Skin of body (tissue), 1 donor: ENCODE measurements at regions not wholly inside any gene's neighbourhood (a gene's known extent, or its start where the extent isn't known, plus 50 kb on each side); places are given as distances from the start of the nearest gene placed in this dataset.
A peak's percentile ranks its signal among the peaks of the same experiment; 100 is the strongest.
"Not testable (repeated sequence)": the region's sequence is repeated elsewhere in the genome, so short reads cannot be mapped to it uniquely, and the experiment has no call there.

Source experiments
- DNase-seq: peaks from one replicate; lab custom pipeline; 2025; lab: John Stamatoyannopoulos, UW

DNA sequence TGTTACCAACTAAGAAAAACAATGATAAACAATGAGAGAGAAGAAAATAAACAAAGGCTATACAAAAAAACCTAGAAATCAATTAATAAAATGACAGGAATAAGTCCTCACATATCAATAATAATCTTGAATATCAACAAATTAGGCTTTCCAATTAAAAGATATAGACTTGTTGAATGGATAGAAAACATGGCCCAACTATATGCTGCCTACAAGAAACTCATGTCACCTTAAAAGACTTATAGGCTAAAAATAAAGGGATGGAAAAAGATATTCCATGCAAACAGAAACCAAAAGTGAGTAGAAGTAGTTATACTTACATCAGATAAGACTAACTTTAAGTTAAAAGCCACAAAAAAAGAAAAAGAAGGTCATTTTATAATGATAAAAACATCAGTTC lies 183.9 kb downstream of the MYRFL start:
- DNase-seq = no peak

DNA sequence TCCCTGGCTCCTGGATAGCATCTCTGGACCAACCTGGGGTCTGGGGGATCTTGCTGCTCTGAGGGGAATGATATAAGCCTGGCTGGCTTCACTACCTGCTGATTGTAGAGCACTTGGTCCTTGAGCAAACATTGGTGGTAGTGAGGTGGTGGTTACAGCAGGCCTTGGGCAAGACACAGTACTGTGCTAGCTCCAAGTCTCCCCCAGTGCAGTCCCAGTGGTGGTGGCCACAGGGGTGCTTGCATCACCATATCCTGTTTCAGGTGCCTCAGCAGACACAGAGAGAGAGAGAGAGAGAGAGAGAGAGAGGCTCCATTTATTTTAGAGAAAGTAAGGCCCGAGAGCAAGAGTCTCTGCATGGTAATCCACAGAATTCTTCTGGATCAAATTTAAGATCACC lies 186.3 kb downstream of the MYRFL start:
- no peak for DNase-seq

DNA sequence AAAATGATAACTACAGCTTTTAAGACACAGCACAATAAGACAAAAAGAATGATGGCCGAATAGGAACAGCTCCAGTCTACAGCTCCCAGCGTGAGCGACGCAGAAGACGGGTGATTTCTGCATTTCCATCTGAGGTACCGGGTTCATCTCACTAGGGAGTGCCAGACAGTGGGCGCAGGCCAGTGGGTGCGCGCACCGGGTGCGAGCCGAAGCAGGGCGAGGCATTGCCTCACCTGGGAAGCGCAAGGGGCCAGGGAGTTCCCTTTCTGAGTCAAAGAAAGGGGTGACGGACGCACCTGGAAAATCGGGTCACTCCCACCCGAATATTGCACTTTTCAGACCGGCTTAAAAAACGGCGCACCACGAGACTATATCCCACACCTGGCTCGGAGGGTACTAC lies 188.0 kb downstream of the MYRFL start:
- not testable (repeated sequence) for DNase-seq

DNA sequence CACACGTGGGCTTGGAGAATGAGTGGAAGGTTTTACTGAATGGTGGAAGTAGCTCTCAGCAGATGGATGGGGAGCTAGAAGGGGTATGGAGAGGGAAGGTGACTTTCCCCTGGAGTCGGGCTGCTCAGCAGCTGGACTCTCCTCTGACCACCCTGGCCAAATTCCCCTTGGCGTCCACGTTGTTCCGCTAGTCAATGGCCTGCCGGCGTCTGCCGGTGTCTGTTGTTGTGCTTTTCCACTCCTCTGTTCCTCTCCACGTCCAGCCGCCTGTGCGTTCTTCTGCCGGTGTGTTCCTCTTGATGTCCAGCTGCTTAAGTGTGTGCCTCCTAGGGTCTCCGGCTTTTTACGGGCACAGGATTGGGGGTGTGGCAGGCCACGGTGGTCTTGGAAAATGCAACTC lies 203.5 kb downstream of the MYRFL start:
- no peak for DNase-seq

DNA sequence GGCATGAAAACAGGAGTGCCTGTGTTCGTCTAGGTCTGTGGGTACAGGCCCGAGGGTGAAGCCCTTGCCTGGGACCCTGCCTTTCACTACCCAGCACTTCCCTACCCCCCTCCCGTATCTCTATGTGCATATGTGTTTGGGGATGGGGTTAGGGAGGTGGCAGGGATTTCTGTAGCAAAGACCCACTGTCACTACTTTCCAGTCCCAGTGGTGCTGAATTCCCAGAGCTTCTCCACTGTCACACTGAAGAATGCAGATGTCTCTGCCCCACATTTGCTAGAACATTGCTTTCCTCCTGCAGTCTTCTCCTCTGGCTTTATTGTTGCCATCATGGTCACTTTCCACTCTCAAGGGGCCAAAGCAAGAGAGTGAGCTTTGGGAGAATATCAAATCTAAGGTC lies 203.9 kb downstream of the MYRFL start:
- no peak for DNase-seq

DNA sequence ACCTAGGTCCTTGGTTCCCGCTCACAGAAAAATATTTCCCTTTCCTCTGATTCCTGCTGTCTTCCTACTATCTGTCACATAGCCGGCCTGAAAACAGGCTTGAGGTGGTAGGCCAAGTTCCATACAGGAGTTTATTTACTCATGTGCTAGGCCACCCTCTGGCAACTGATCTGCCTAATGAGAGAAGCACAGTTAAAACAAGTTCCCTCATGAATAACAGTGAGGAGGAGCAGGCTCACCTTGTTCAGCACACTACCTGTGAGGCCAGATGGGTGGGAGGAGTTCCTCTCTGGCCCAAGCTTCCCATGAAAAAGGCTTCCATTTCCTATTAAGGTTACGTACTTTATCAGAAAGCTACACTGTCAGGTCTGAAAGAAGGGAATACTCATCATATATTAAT lies 206.0 kb downstream of the MYRFL start:
- DNase-seq = no peak

DNA sequence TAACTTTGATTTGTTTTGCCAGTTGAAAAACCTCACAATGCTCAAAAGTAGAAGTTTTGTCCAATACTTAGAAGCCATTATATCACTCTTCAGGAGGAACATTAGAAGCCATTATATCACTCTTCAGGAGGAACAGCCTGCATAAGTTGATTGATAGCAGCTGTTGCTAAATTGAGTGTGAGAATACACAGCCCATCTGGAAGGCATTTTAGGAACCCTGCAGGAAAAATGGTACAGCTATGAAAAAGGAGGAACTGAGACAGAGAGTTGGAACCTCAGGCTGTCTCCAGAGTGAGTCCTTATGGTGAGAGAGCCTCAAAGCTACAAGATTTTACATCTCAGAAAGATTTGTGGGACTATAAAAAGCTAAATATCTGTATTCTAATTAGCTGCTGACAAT lies 207.0 kb downstream of the MYRFL start:
- peak; percentile 64 for DNase-seq

DNA sequence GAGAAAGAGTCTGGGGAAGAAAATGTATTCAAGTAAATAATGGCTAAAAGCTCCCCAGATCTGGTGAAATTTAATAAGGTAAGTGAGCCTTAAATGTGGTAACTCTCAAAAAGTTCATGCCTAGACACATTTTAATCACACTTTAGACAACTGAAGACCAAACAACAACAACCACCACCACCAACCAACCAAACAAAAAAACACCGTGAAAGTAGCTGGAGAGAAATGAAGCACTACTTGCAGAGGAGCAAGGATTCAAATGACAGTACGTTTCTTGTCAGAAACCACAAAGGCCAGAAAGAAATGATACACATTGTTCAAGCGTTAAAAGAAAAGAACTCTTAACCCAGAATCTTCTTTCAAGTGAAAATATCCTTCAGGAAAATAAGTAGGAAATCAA lies 208.3 kb downstream of the MYRFL start:
- no peak for DNase-seq

DNA sequence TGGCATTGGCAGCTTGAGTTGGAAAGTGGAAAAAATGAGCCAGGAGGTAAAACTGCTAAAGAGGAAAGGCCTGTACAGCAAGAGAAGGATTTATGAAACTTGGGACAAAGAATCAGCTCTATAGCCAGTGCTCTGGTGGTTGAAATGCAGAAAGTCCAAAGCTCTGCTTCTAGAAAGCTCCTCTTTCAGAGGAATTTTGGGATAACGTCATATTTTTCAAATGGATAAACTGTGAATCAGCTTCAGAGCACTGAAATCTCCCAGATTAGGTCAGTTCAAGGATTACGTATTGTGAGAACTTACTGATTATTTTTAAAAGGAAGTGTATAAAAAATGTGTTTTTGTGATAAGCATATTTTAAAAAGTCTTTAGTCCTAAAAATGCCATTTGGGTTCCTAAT lies 203.1 kb upstream of the CNOT2 start:
- no peak for DNase-seq

DNA sequence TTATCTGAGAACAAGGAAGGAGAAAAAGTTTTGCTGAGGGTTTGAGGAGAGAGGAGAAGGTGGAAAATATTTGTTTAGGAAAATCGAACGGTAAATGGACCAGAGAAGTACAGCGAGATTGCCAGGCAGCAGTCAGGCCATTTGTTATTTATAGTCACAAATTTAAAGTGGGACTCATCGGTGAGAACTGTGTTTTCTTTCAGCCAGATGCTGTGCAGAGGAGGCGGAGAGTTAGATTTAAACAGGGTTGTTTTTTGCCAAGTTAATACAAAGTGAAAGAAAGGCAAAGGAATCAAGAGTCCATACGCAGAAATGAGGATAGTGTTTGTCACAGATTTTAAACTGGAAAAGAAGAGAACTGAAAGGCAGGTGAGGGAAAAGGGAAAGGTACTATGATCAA lies 200.6 kb upstream of the CNOT2 start:
- peak; percentile 14 for DNase-seq

DNA sequence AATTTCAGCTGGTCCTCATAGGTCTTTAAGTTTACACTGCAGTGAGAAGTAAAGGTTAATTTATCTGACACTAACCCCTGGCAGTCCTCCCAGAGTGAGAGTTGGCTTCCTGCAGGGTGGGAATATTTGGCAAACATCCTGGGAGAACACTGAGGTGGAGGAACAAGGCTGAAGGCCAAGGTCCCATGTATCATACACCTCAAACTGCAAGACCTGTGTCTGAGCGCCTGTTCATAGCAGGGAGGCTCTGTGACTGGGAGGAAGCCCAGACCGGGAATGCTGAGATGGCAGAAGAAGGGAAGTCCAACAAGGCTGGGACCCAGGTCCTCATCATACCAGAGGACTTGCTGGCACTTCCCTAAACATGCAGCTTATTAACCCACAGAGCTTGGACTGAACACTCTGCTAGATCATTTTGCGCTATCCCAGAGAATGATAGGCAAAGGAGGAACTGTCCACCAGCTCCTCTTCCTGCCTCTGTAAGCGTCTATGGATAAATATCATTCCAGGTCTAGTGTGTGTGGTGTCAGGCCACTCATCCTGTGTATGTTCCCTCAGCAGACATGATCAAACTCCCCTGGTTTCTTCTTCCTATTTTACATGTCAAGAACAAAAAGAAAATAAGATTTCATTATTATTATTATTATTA lies 199.6 kb upstream of the CNOT2 start:
- no peak for DNase-seq

DNA sequence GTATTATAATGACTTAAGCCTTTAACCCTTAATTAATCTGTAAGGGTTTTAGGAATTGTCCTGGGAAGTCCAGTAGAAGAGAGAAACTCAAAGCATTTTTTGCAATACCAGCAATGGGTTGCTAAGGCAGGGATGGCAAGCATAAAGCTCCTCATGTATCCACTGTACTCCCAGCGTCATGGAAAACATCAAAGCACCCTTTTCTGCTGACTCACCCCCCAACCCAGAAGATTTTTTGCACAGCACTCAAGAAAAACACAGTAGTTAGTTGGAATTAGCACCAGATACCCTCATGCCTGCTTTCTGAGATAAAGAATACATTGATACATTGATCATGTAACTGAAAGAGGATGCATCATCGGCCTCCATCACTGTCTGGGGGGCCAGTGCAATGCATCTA lies 199.1 kb upstream of the CNOT2 start:
- DNase-seq = no peak

DNA sequence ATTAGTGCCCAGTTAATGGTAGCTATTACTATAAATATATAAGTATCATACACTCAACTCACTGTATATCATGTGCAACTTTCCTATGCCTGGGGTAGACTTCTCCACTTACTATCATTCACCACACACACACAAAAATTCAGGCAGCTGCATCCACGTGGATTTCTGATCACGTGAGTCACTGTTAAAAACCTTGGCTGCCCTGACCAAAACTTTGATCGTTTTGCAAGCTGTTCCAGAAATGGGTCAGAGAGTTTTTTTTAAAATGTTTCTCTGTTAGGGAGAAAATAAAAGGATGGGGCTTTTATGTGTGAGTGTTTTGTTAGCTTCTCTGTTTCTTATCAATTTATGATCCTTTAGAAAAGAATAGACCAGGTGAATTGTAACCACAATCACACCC lies 198.2 kb upstream of the CNOT2 start:
- no peak for DNase-seq

DNA sequence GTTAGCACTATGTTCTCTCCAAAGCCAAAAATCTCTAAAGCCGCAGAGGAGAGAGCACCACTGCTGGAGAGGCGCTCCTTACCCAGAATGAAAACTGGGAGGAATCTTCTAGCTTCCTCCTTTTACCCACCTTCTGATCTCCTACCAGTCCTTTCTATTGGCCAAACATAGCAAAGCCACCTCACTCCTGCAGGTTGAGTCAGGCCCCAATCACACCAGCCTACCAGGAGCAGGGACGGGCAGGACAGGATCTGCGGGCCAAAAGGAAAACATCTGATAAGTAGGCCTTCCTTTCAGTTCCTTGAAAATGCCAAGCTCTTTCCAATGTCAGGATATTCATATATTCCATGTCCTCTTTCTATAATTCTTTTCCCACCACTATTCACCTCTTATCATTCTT lies 197.7 kb upstream of the CNOT2 start:
- no peak for DNase-seq

DNA sequence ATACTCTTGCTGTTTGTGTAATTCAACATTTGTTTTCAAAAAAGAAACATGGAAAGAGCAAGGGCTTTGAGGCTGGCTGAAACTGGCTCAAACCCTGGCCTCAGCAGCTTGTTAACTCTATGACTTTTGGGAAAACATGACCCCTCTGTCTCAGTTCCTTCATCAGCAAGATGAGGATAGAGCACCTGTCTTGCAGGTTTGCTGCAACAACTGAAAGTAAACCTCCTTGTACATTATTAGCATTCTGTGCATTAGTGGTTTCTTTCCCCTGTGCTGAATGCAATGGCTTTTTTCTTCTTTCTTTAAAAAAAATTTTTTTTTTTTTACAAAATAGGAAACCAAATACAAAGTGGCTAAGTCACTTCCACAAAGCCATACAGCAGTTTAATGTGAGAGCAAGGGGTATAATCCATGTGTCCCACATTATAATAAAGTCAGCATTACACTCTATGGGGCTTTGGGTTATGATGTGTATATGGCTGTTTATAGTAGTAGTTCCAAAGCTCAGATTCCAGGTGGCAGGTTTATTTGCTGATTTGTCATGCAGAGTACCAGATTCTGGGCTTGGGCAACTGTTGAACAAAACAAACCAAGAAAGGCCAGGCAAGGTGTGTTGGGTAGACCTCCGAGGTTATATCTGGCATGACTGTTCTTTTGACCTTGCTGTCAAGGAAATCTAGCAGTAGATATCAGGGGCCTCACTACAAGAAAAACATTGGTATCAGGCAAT lies 194.5 kb upstream of the CNOT2 start:
- DNase-seq = no peak

DNA sequence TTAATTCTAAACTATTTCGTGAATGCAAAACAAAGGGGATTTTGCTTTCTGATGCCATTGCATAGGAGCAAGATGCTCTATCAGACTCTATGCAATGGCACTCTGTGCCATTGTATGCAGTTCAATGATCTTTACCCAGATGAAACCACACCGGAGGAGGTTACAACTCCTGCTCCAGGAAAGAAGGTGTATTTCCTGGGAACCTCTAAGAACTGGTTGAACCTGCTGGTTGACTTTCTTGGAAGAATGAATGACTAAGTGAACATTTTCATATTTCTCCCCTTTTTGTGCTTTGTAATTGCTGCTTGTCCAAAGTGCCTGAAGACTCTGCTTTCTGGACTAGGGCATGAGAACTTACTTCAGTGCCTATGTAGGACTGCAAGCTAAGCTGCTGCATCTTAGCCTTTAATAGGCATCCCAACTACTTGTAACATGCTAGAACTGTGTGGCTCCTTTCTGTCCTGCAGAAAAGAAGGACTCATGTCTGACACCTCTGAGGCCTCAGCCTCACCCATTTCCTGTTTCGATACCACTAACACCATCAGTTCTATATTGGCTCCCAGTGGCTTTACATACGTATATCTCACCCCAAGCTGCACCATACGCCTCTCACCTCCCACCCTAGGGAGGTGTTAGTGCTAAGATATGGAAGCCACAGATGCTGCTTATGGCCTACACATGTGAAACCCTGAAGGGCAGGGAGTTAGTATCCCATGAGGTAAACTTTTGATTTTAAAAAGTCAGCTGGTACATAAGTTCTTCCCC lies 193.5 kb upstream of the CNOT2 start:
- no peak for DNase-seq

DNA sequence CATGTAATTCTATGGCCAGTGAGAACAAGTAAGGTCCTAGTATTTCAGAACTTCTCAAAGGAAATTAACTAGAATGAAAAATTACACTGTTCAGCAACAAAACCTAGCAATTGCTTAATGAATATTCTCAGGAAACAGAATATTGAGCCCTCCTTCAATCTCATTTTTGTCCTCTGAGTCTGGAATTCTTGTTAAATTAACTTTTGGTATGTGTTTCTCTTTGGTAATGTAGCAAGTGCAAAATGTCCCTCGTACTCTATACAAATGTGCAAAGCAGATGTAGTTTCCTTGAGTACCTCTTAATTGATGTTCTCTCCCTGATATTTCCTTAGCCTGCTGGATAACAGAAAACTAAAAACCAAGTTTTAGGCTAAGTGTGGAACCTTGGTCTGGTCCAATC lies 190.8 kb upstream of the CNOT2 start:
- no peak for DNase-seq

DNA sequence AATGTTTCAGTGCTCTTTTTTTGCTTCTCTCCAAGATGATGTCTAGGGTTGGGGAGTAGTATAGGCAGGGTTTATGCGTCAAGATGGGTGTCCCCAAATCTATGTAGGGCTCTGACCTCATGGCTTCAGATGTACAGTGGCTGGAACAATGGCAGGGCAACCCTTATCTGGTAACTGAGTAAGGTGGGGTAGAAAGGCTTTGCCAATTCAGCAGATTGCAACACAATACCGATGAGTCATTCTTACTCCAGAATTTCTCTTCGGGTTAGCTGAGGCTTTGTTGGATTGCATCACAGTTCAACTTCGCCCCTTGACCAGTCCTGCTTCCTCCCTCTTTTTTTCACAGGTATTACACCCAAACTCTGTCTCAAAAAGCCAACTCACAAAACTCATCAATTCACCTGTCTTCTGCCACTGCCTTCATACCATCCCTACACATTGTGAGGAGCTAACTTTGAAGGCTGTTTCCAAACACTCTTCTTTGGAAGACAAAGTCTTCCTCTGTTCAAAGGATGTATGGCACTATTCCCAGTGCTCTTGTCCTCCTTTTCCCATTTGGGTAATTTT lies 190.2 kb upstream of the CNOT2 start:
- no peak for DNase-seq

DNA sequence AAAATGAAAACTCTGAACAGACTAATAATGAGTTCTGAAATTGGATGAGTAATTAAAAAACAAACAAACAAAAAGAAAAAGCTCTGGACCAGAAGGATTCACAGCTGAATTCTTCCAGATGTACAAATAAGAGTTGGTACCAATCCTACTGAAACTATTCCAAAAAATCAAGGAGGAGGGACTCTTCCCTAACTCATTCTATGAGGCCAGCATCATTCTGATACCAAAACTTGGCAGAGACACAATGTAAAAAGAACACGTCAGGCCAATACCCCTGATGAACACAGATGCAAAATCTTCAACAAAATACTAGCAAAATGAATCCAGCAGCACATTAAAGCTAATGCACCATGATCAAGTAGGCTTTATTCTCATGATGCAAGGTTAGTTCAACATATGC lies 183.9 kb upstream of the CNOT2 start:
- no peak for DNase-seq

DNA sequence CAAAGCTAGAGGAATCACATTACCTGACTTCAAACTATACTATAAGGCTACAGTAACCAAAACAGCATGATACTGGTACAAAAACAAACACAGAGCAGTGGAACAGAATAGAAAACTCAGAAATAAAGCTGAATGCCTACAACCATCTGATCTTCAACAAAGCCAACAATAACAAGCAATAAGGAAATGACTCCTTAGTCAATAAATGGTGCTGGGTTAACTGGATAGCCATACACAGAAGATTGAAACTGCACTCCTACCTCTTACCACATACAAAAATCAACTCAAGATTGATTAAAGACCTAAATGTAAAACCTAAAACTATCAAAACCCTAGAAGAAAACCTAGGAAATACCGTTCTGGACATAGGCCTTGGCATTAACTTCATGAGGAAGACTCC lies 182.6 kb upstream of the CNOT2 start:
- no peak for DNase-seq

DNA sequence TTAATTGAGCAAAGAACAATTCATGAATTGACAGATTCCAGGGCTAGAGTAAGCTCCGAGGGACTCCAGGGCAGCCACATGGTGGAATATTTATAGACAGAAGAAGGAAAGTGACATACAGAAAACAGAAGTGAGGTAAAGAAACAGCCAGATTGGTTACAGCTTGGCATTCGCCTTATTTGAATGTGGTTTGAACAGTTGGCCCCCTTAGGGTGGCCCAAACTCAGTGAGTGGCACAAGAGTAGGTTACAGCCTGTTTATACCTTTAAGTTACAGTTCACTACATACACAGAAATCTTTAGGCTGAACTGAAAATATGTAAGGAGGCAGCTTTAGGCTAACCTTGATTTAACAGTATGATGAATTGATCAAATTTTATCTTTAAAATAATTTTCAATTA lies 174.5 kb upstream of the CNOT2 start:
- DNase-seq = no peak
